Ectodermal cell (in vitro differentiated cells): ENCODE measurements at regions not wholly inside any gene's neighbourhood (a gene's known extent, or its start where the extent isn't known, plus 50 kb on each side); places are given as distances from the start of the nearest gene placed in this dataset.

Source experiments
- H3K27ac ChIP-seq: 2 replicates; pipeline ENCODE4 v1.7.0; 2013; ENCODE audit warnings: mild to moderate bottlenecking, low read depth, low read length; ENCODE audit not compliant: insufficient read depth, poor library complexity, severe bottlenecking
- H3K27me3 ChIP-seq: 2 replicates; pipeline ENCODE4 v1.7.0; 2013; ENCODE audit warnings: mild to moderate bottlenecking, low read length; ENCODE audit not compliant: insufficient read depth, control insufficient read depth, poor library complexity, severe bottlenecking
- H3K36me3 ChIP-seq: one replicate; pipeline ENCODE4 v1.7.0; 2013; ENCODE audit warnings: low read length; ENCODE audit not compliant: control insufficient read depth, insufficient read depth
- H3K4me1 ChIP-seq: one replicate; pipeline ENCODE4 v1.7.0; 2013; ENCODE audit warnings: low read length; ENCODE audit not compliant: control insufficient read depth, insufficient read depth
- H3K4me3 ChIP-seq: 2 replicates; pipeline ENCODE4 v1.7.0; 2013; ENCODE audit warnings: low read depth, low read length, control low read depth; ENCODE audit not compliant: insufficient read depth
- H3K9me3 ChIP-seq: 2 replicates; pipeline ENCODE4 v1.7.0; 2013; ENCODE audit warnings: mild to moderate bottlenecking, low read length, moderate library complexity; ENCODE audit not compliant: control insufficient read depth
- WGBS, 2 experiments: methylation state at CpG; one replicate each; pipeline ENCODE4 v1.1.7; 2013; ENCODE audit warnings: missing lambda C conversion rate in 2 of 2; 5-methylcytosine and 5-hydroxymethylcytosine counted together

DNA sequence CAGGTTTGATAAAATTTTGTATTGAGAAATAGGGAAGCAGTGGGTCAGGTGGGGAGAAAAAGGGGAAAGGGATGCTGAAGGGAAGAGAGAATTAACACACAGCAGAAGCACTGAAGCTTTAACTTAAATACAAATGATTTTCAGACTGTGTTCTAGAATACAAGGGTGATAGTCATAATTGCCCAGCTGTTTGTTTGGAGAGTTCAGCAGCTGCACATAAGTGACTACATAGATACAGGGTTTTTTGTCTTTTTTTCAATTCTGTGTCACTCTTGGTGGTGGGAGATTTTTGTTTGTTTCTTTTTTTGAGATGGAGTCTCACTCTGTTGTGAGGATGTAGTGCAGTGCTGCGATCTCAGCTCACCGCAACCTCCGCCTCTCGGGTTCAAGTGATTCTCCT, 590.4 kb upstream of the SEMA6A start:
- Histone ChIP-seq H3K36me3 (no peaks in the 10 kb centered on the region), H3K4me3 (no peak overlapping the region), H3K9me3 (no peaks in the 10 kb centered on the region), H3K27ac (no peak overlapping the region), H3K4me1 (no peaks in the 10 kb centered on the region), H3K27me3 (no peaks in the 10 kb centered on the region)
- WGBS, 2 experiments, result 86 to 95% methylated on average over 4 of the region's 4 CpGs

DNA sequence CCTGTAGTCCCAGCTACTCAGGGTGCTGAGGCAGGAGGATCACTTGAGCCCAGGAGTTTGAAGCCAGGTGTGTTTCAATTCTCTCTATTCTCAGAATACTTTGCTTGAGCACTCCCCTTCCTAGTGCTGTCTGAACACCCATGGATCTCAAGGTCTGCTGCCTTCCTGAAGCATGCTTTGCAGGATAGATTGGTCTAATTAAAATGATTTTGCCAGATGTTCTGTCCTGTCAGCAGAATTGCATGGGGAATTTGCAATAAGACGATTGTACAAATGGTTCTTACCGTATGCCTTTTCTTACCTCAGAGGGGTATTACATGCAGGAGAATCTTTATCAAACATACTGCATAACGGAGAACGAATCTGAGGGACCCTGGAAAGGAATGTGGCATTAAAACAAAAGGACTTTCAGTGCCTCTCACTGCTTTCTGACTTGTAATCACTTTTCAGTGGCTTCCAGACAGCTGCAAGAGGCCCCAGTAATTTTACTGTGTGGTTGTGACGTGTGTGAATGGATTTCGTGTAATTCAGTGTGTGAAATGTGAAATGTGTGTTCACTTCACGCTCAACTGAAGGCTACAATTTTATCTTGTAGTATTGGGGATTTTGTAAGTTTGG, 587.2 kb upstream of the SEMA6A start:
- H3K27me3 ChIP-seq, result no peaks in the 10 kb centered on the region
- H3K4me1 ChIP-seq, result no peaks in the 10 kb centered on the region
- H3K36me3 ChIP-seq, result no peaks in the 10 kb centered on the region
- no peaks in the 10 kb centered on the region for H3K9me3 ChIP-seq
- no peak overlapping the region for H3K27ac ChIP-seq
- no peak overlapping the region for H3K4me3 ChIP-seq
- 71 to 77% methylated on average over 7 of the region's 7 CpGs for WGBS, 2 experiments

DNA sequence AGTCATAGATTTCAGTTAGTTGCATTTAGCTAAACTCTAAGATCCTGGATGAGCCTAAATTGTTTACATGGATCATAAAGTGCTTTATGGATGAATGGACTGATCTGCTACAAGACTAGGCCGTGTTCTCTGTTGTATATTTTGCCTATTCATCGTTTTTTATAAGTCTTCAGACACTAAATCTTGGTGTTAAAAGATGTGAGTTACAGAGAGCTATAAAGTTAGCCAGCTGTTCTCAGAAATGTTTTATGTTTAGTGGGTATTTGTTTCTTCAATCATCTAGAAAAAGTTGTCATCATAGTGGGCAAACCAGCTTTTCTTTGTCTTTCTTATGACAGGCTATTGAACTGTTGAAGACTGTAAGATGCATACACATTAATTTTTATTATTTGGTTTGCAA, 585.8 kb upstream of the SEMA6A start:
- no peaks in the 10 kb centered on the region for H3K4me1 ChIP-seq
- no peaks in the 10 kb centered on the region for H3K27me3 ChIP-seq
- 91 to 95% methylated on average over 2 of the region's 2 CpGs for WGBS, 2 experiments
- H3K36me3 ChIP-seq, result no peaks in the 10 kb centered on the region
- H3K9me3 ChIP-seq, result no peaks in the 10 kb centered on the region
- H3K27ac ChIP-seq, result no peak overlapping the region
- no peak overlapping the region for H3K4me3 ChIP-seq

DNA sequence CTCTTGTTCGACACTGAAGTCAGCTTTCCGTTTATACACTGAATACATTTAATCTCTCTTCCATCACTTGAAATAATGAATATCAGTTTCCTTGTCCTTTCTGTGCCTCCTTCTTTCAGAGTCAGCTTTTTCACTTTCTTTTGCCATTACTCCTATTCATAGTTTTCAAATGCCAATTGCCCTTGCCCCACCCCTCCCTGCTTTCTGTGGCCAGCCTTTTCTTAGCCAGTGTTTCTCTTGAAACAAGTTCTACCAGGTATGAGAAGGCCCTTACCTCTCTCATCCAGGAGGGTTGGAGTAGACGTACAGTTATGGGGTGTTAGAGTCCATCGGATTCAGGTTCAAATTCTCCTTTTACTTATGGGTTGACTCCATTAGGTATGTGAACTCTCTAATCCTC, 574.7 kb upstream of the SEMA6A start:
- Histone ChIP-seq H3K4me1 (no peaks in the 10 kb centered on the region), H3K27me3 (no peaks in the 10 kb centered on the region), H3K9me3 (no peaks in the 10 kb centered on the region), H3K4me3 (no peak overlapping the region), H3K36me3 (no peaks in the 10 kb centered on the region), H3K27ac (no peak overlapping the region)
- 96% methylated on average over 3 to 4 of the region's 4 CpGs for WGBS, 2 experiments

DNA sequence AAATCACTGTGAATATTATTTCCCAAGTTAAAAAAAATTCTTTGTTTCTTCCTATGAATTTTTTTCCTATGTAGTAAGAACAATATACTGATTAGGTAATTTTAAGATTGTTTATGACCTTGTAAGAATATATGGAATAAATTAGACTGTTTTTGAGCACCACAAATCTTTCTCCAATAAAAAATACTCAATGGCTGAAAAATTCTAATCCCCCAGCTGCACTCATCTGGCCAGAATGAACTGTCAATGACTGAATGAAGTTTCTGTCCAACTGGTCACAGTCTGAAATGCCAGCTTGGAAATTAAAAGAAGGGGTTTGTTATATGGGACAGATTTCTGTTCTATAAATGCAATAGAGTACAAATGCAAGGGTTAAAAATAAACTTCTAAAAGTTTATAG, 569.5 kb upstream of the SEMA6A start:
- Histone ChIP-seq H3K36me3 (no peaks in the 10 kb centered on the region), H3K27me3 (no peaks in the 10 kb centered on the region), H3K9me3 (no peaks in the 10 kb centered on the region), H3K4me3 (no peak overlapping the region), H3K27ac (no peak overlapping the region), H3K4me1 (no peaks in the 10 kb centered on the region)

DNA sequence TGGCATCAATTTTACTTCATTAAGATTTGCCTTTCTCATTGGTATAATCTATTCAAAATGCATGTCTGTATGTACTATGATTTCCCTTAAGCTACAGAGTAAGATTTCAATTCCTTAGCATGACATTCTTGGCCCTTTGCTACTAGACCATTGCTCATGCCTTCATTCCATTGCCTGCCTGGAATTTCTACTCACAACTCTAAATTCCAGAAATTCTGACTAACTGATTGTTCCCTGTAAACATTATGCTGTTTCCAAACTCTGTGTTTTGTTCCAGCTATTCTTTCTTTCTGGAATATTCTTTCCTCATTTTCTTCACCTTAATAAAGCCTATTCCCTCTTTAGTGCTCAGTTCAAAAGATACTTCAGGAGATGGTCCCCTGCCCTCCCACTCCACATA, 568.8 kb upstream of the SEMA6A start:
- Histone ChIP-seq H3K27ac (no peak overlapping the region), H3K27me3 (no peaks in the 10 kb centered on the region), H3K36me3 (no peaks in the 10 kb centered on the region), H3K9me3 (no peaks in the 10 kb centered on the region), H3K4me3 (no peak overlapping the region), H3K4me1 (no peaks in the 10 kb centered on the region)

DNA sequence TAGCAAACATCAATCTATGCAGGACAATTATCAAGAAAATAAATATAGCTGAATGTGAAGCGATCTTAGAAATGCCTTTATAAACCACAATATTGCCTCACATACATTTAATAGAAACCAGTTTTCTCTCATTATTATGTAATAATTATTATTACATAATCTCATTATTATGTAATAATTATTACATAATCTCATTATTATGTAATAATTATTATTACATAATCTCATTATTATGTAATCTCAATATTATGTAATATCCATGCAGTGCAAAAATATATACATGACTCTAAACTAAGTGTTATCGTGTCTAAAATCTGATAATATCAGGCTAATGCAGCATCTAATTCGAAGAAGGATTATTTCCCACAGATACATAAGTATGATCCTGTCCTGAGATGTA, 563.9 kb upstream of the SEMA6A start:
- Histone ChIP-seq H3K4me1 (no peaks in the 10 kb centered on the region), H3K27me3 (no peaks in the 10 kb centered on the region), H3K4me3 (no peak overlapping the region), H3K9me3 (no peaks in the 10 kb centered on the region), H3K36me3 (no peaks in the 10 kb centered on the region), H3K27ac (no peak overlapping the region)
- WGBS, 2 experiments, result 94 to 100% methylated on average over 1 to 2 of the region's 3 CpGs

DNA sequence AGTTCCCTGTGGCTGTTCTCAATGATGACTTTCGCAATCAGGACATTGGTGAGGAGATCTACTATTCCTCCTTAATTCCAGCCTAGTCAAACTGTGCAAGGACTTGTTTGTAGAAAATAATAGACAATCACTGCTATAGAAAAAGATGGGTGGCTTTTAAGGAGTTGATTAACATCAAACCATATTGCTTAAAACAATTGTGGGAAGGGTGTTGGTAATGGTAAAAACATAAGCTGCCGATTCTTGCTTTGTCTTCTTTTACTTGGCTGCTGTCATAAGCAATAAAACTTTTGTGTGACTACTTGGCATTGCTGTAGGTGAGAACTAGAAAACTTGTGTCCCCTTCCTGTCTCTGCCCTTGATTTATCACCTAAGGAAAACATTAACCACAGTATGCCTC, 561.2 kb upstream of the SEMA6A start:
- 98 to 100% methylated on average over 2 of the region's 2 CpGs for WGBS, 2 experiments
- Histone ChIP-seq H3K27ac (no peak overlapping the region), H3K36me3 (no peaks in the 10 kb centered on the region), H3K4me1 (no peaks in the 10 kb centered on the region), H3K4me3 (no peak overlapping the region), H3K27me3 (no peaks in the 10 kb centered on the region), H3K9me3 (no peaks in the 10 kb centered on the region)

DNA sequence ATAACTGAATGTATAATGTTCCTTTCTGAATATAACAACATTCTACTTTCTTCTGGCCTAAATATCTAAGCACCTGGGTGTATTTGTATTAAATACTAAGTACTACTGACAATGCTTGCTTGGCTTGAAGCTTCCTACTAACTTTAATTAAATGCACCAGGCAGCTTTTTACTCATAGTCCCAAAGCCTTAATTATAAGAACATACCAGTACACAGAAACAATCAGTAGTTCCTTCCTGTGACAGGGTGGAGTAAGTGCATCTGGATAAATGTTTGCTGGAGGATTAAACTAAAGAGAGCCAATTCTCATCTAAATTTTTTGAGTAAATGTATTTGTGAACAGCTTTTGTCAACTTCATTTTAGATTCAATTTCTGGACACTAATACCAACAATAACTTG, 558.6 kb upstream of the SEMA6A start:
- Histone ChIP-seq H3K4me1 (no peaks in the 10 kb centered on the region), H3K27me3 (no peaks in the 10 kb centered on the region), H3K36me3 (no peaks in the 10 kb centered on the region), H3K4me3 (no peak overlapping the region), H3K27ac (no peak overlapping the region), H3K9me3 (no peaks in the 10 kb centered on the region)

DNA sequence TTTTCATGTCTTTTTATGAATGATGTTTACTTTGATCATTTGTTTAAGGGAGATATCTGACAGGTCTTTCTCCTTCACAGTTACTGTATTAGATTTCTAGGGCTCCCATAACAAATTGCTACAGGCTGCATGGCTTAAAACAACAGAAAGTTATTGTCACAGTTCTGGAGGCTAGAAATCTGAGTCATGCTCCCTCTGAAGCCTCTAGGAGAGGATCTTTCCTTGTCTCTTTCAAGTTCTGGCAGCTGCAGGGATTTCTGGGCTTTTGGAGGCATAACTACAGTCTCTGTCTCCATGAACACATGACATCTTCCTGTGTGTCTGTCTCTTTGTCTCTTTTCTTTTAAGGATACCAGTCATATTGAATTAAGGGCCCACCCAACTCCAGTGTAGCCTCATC, 557.3 kb upstream of the SEMA6A start:
- no peaks in the 10 kb centered on the region for H3K27me3 ChIP-seq
- H3K9me3 ChIP-seq, result no peaks in the 10 kb centered on the region
- H3K4me3 ChIP-seq, result no peak overlapping the region
- H3K4me1 ChIP-seq, result no peaks in the 10 kb centered on the region
- H3K27ac ChIP-seq, result no peak overlapping the region
- no peaks in the 10 kb centered on the region for H3K36me3 ChIP-seq

DNA sequence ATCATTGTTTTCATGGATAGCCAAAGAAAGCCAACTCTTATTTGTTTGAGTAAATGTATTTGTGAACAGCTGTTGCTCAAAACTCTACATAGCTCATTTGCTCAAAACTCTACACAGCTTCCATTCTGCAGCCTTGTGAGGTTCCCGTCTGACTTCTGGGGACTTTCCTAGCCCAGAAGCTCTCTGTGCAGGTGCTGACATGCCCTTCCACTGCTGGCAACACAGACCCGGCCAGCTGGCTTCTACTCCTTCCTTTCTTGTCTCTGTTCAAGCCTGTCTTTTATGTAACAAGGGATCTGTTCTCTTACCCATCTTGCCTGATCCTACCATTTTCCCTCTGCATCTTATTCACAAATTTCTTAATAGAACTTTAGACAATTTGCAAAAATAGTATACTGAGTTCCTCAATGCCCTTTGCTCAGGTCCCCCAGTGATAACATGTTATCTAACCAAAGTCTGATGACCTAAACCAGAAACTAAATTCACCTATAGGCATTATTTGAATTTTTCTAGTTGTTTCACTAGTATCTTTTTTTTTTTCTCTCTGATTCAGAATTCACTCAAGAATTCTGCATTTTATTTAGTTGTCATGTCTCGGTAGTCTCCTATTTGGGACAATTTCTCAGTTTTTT, 556.5 kb upstream of the SEMA6A start:
- Histone ChIP-seq H3K27me3 (no peaks in the 10 kb centered on the region), H3K36me3 (no peaks in the 10 kb centered on the region), H3K9me3 (no peaks in the 10 kb centered on the region), H3K27ac (no peak overlapping the region), H3K4me3 (no peak overlapping the region), H3K4me1 (no peaks in the 10 kb centered on the region)
- 77 to 86% methylated on average over 2 to 3 of the region's 3 CpGs for WGBS, 2 experiments
